NCI-H2196 treated with DMSO at 0.1 percent for 48 hours (cell line): ENCODE measurements at regions not wholly inside any gene's neighbourhood (a gene's known extent, or its start where the extent isn't known, plus 50 kb on each side); places are given as distances from the start of the nearest gene placed in this dataset.
"Not testable (repeated sequence)": the region's sequence is repeated elsewhere in the genome, so short reads cannot be mapped to it uniquely, and the experiment has no call there.

Experiments used
- DNase-seq: peaks from one replicate; lab custom pipeline; 2025; ENCODE audit not compliant: unreplicated experiment; lab: John Stamatoyannopoulos, UW

GRCh38 chr3:115251509-115251908 lies 104.4 kb upstream of the ZBTB20 start:
- no peak for DNase-seq

GRCh38 chr3:115252679-115253078 lies 105.6 kb upstream of the ZBTB20 start:
- no peak for DNase-seq

- no peak for DNase-seq
Measured at GRCh38 chr3:115254492-115255196, 107.6 kb upstream of the ZBTB20 start.

- DNase-seq, result no peak
Measured at GRCh38 chr3:115255197-115255585, 108.1 kb upstream of the ZBTB20 start.

- no peak for DNase-seq
Measured at GRCh38 chr3:115270849-115271248, 123.8 kb upstream of the ZBTB20 start.

GRCh38 chr3:115272036-115272824 lies 125.1 kb upstream of the ZBTB20 start:
- DNase-seq, result peak; percentile 63

- DNase-seq, result no peak
Measured at GRCh38 chr3:115275896-115276295, 128.8 kb upstream of the ZBTB20 start.

- DNase-seq, result no peak
Measured at GRCh38 chr3:115279939-115280338, 132.9 kb upstream of the ZBTB20 start.

- no peak for DNase-seq
Measured at GRCh38 chr3:115280506-115280905, 133.4 kb upstream of the ZBTB20 start.

GRCh38 chr3:115281697-115282675 lies 134.9 kb upstream of the ZBTB20 start:
- DNase-seq, result no peak

GRCh38 chr3:115284980-115285379 lies 137.9 kb upstream of the ZBTB20 start:
- DNase-seq, result no peak

- no peak for DNase-seq
Measured at GRCh38 chr3:115286529-115287197, 139.6 kb upstream of the ZBTB20 start.

- no peak for DNase-seq
Measured at GRCh38 chr3:115287198-115287597, 140.1 kb upstream of the ZBTB20 start.

- no peak for DNase-seq
Measured at GRCh38 chr3:115292131-115292530, 145.0 kb upstream of the ZBTB20 start.

GRCh38 chr3:115292677-115293165 lies 145.6 kb upstream of the ZBTB20 start:
- DNase-seq, result no peak

GRCh38 chr3:115293321-115293720 lies 146.2 kb upstream of the ZBTB20 start:
- DNase-seq, result no peak

GRCh38 chr3:115301364-115301860 lies 154.3 kb upstream of the ZBTB20 start:
- DNase-seq, result no peak

GRCh38 chr3:115317953-115318352 lies 170.9 kb upstream of the ZBTB20 start:
- DNase-seq, result not testable (repeated sequence)

- DNase-seq, result peak; percentile 25
Measured at GRCh38 chr3:115321400-115321805, 174.3 kb upstream of the ZBTB20 start.

- DNase-seq, result no peak
Measured at GRCh38 chr3:115322901-115323300, 175.8 kb upstream of the ZBTB20 start.
